T-helper 17 cell (primary cell): ENCODE measurements at regions not wholly inside any gene's neighbourhood (a gene's known extent, or its start where the extent isn't known, plus 50 kb on each side); places are given as distances from the start of the nearest gene placed in this dataset.
"Not testable (repeated sequence)": the region's sequence is repeated elsewhere in the genome, so short reads cannot be mapped to it uniquely, and the experiment has no call there.

Experiments
- ATAC-seq: fragments of 150-1000 bp; cut with Tn5 transposase; 2 replicates; pipeline ENCODE4 v1.10.0; 2021; ENCODE audit warnings: mild to moderate bottlenecking, moderate library complexity
- DNase-seq, 3 donors: peaks; one replicate each; pipeline versions ENCODE4 v3.0.0 to v3.0.0-alpha.2; 2020 to 2021
- H3K9me3 ChIP-seq: one replicate; pipeline ENCODE4 v1.7.0; 2013; ENCODE audit warnings: low read length, mild to moderate bottlenecking; ENCODE audit not compliant: control insufficient read depth, poor library complexity, severe bottlenecking
- H3K27ac Mint-ChIP-seq: one replicate; pipeline ENCODE4 v1.8.0; 2022; ENCODE audit warnings: mild to moderate bottlenecking, moderate library complexity, mixed read lengths
- H3K27me3 Mint-ChIP-seq: one replicate; pipeline ENCODE4 v1.8.0; 2022; ENCODE audit warnings: mixed read lengths
- H3K36me3 Mint-ChIP-seq: one replicate; pipeline ENCODE4 v1.8.0; 2022; ENCODE audit warnings: low read depth, mixed read lengths
- H3K4me1 Mint-ChIP-seq: one replicate; pipeline ENCODE4 v1.8.0; 2022; ENCODE audit warnings: mild to moderate bottlenecking, mixed read lengths
- H3K4me3 Mint-ChIP-seq: one replicate; pipeline ENCODE4 v1.8.0; 2022; ENCODE audit warnings: mild to moderate bottlenecking, moderate library complexity, mixed read lengths

GRCh38 chr17:43345515-43345914, 53.3 kb upstream of the ARL4D start:
- not testable (repeated sequence) for H3K4me1 Mint-ChIP-seq, H3K27ac Mint-ChIP-seq, ATAC-seq, H3K4me3 Mint-ChIP-seq, DNase-seq, H3K36me3 Mint-ChIP-seq
- H3K9me3 ChIP-seq, result peaks cover 12% of the 10 kb centered on the region
- peaks cover 32% of the 10 kb centered on the region for H3K27me3 Mint-ChIP-seq

- no peak overlapping the region for H3K4me3 Mint-ChIP-seq
- peaks cover 32% of the 10 kb centered on the region for H3K27me3 Mint-ChIP-seq
- ATAC-seq (no peak), DNase-seq (no peak)
- peaks cover 3% of the 10 kb centered on the region for H3K4me1 Mint-ChIP-seq
- H3K27ac Mint-ChIP-seq, result no peak overlapping the region
- peaks cover 2% of the 10 kb centered on the region for H3K36me3 Mint-ChIP-seq
- peaks cover 12% of the 10 kb centered on the region for H3K9me3 ChIP-seq
Measured at GRCh38 chr17:43344685-43345084, 54.1 kb upstream of the ARL4D start.

GRCh38 chr17:43342589-43342890, 56.3 kb upstream of the ARL4D start:
- peaks cover 10% of the 10 kb centered on the region for H3K4me1 Mint-ChIP-seq
- H3K9me3 ChIP-seq, result no peaks in the 10 kb centered on the region
- no peak overlapping the region for H3K27ac Mint-ChIP-seq
- peaks cover 38% of the 10 kb centered on the region for H3K27me3 Mint-ChIP-seq
- H3K4me3 Mint-ChIP-seq, result no peak overlapping the region
- H3K36me3 Mint-ChIP-seq, result peaks cover 2% of the 10 kb centered on the region
- DNase-seq (no peak), ATAC-seq (no peak)

- H3K4me1 Mint-ChIP-seq, result peaks cover 10% of the 10 kb centered on the region
- DNase-seq (no peak), ATAC-seq (no peak)
- H3K4me3 Mint-ChIP-seq, result no peak overlapping the region
- H3K9me3 ChIP-seq, result no peaks in the 10 kb centered on the region
- peaks cover 2% of the 10 kb centered on the region for H3K36me3 Mint-ChIP-seq
- peaks cover 38% of the 10 kb centered on the region for H3K27me3 Mint-ChIP-seq
- H3K27ac Mint-ChIP-seq, result no peak overlapping the region
Measured at GRCh38 chr17:43341715-43342588, 56.8 kb upstream of the ARL4D start.

GRCh38 chr17:43338886-43339516, 59.8 kb upstream of the ARL4D start:
- peak; percentile 23 to 57 (median 26) for DNase-seq
- no peaks in the 10 kb centered on the region for H3K9me3 ChIP-seq
- Mint-ChIP-seq H3K27ac (no peak overlapping the region), H3K36me3 (peaks cover 2% of the 10 kb centered on the region), H3K4me1 (peaks cover 12% of the 10 kb centered on the region), H3K4me3 (no peak overlapping the region), H3K27me3 (peaks cover 27% of the 10 kb centered on the region)
- no peak for ATAC-seq

GRCh38 chr17:43337684-43338428, 60.9 kb upstream of the ARL4D start:
- ATAC-seq, result no peak
- Mint-ChIP-seq H3K27ac (peak overlapping the region; percentile 14), H3K4me3 (peak overlapping the region; percentile 75), H3K36me3 (peaks cover 2% of the 10 kb centered on the region), H3K27me3 (peaks cover 20% of the 10 kb centered on the region), H3K4me1 (peaks cover 18% of the 10 kb centered on the region)
- no peak for DNase-seq
- no peaks in the 10 kb centered on the region for H3K9me3 ChIP-seq

- Mint-ChIP-seq H3K27ac (peak overlapping the region; percentile 16), H3K4me1 (peaks cover 15% of the 10 kb centered on the region), H3K36me3 (no peaks in the 10 kb centered on the region), H3K4me3 (no peak overlapping the region), H3K27me3 (peaks cover 13% of the 10 kb centered on the region)
- no peaks in the 10 kb centered on the region for H3K9me3 ChIP-seq
- DNase-seq (no peak), ATAC-seq (no peak)
Measured at GRCh38 chr17:43334738-43335402, 63.9 kb upstream of the ARL4D start.

- DNase-seq (no peak), ATAC-seq (no peak)
- no peaks in the 10 kb centered on the region for H3K9me3 ChIP-seq
- no peaks in the 10 kb centered on the region for H3K36me3 Mint-ChIP-seq
- H3K27me3 Mint-ChIP-seq, result peaks cover 21% of the 10 kb centered on the region
- peaks cover 13% of the 10 kb centered on the region for H3K4me1 Mint-ChIP-seq
- H3K27ac Mint-ChIP-seq, result no peak overlapping the region
- peak overlapping the region; percentile 47 for H3K4me3 Mint-ChIP-seq
Measured at GRCh38 chr17:43333433-43333943, 65.3 kb upstream of the ARL4D start.

- H3K9me3 ChIP-seq, result no peaks in the 10 kb centered on the region
- no peak overlapping the region for H3K4me3 Mint-ChIP-seq
- no peak for ATAC-seq
- DNase-seq, result no peak
- H3K27ac Mint-ChIP-seq, result no peak overlapping the region
- H3K4me1 Mint-ChIP-seq, result peaks cover 8% of the 10 kb centered on the region
- no peaks in the 10 kb centered on the region for H3K36me3 Mint-ChIP-seq
- peaks cover 27% of the 10 kb centered on the region for H3K27me3 Mint-ChIP-seq
Measured at GRCh38 chr17:43332230-43332629, 66.6 kb upstream of the ARL4D start.

- H3K9me3 ChIP-seq, result no peaks in the 10 kb centered on the region
- Mint-ChIP-seq H3K4me1 (peaks cover 8% of the 10 kb centered on the region), H3K4me3 (no peak overlapping the region), H3K27me3 (peaks cover 35% of the 10 kb centered on the region), H3K27ac (no peak overlapping the region), H3K36me3 (no peaks in the 10 kb centered on the region)
- DNase-seq (no peak), ATAC-seq (no peak)
Measured at GRCh38 chr17:43330876-43331639, 67.7 kb upstream of the ARL4D start.

GRCh38 chr17:43329183-43329582, 69.6 kb upstream of the ARL4D start:
- Mint-ChIP-seq H3K36me3 (no peaks in the 10 kb centered on the region), H3K27me3 (peaks cover 44% of the 10 kb centered on the region), H3K4me3 (no peak overlapping the region), H3K27ac (no peak overlapping the region), H3K4me1 (peaks cover 10% of the 10 kb centered on the region)
- no peak for DNase-seq
- no peak for ATAC-seq
- no peaks in the 10 kb centered on the region for H3K9me3 ChIP-seq

- DNase-seq (no peak), ATAC-seq (no peak)
- H3K4me3 Mint-ChIP-seq, result no peak overlapping the region
- peaks cover 45% of the 10 kb centered on the region for H3K27me3 Mint-ChIP-seq
- H3K36me3 Mint-ChIP-seq, result no peaks in the 10 kb centered on the region
- H3K27ac Mint-ChIP-seq, result no peak overlapping the region
- H3K4me1 Mint-ChIP-seq, result peaks cover 7% of the 10 kb centered on the region
- no peaks in the 10 kb centered on the region for H3K9me3 ChIP-seq
Measured at GRCh38 chr17:43328650-43329049, 70.1 kb upstream of the ARL4D start.
